Urinary bladder (tissue), 3 donors: ENCODE measurements at regions not wholly inside any gene's neighbourhood (a gene's known extent, or its start where the extent isn't known, plus 50 kb on each side); places are given as distances from the start of the nearest gene placed in this dataset.
"Not testable (repeated sequence)": the region's sequence is repeated elsewhere in the genome, so short reads cannot be mapped to it uniquely, and the experiment has no call there.

Experiments
- DNase-seq: peaks from one replicate; pipeline ENCODE4 v3.0.0-alpha.2; 2015; ENCODE audit errors: extremely low spot score
- H3K27ac ChIP-seq: one replicate; pipeline ENCODE4 v1.5.1; 2013; ENCODE audit warnings: low read depth, mild to moderate bottlenecking, moderate library complexity
- H3K36me3 ChIP-seq: one replicate; pipeline ENCODE4 v1.6.1; 2013; ENCODE audit warnings: mild to moderate bottlenecking, moderate library complexity; ENCODE audit not compliant: insufficient read depth
- H3K4me1 ChIP-seq: one replicate; pipeline ENCODE4 v1.6.1; 2013; ENCODE audit warnings: mild to moderate bottlenecking, moderate library complexity; ENCODE audit not compliant: insufficient read depth
- H3K4me3 ChIP-seq: one replicate; pipeline ENCODE4 v1.5.1; 2013; ENCODE audit warnings: low read depth, low read length
- WGBS: extraction: QIAGEN DNeasy Blood & Tissue Kit; methylation state at CpG from one replicate; pipeline ENCODE4 v1.1.7; 2013; 5-methylcytosine and 5-hydroxymethylcytosine counted together
- donor health status: healthy with polysubstance abuse.
- donor health status: healthy.

GRCh38 chr10:130938891-130939290 lies 372.6 kb downstream of the TCERG1L start:
- not testable (repeated sequence) for H3K27ac ChIP-seq, DNase-seq

GRCh38 chr10:130941886-130942285 lies 369.6 kb downstream of the TCERG1L start:
- DNase-seq: no peak
- no peaks in the 10 kb centered on the region for H3K4me1 ChIP-seq
- no peaks in the 10 kb centered on the region for H3K36me3 ChIP-seq
- 86% methylated on average over 10 of the region's 10 CpGs for WGBS
- H3K27ac ChIP-seq: no peak overlapping the region
- H3K4me3 ChIP-seq: no peak overlapping the region

More at GRCh38 chr10:130938891-130939290, 372.6 kb downstream of the TCERG1L start:
- not testable (repeated sequence) for H3K36me3 ChIP-seq, H3K4me1 ChIP-seq, H3K4me3 ChIP-seq
- WGBS: 93% methylated on average over 7 of the region's 7 CpGs

- Histone ChIP-seq H3K4me1 (no peaks in the 10 kb centered on the region), H3K27ac (no peak overlapping the region), H3K4me3 (no peak overlapping the region), H3K36me3 (no peaks in the 10 kb centered on the region)
- 93% methylated on average over 5 of the region's 5 CpGs for WGBS
- DNase-seq: no peak
Observed at GRCh38 chr10:130952086-130952485, 359.4 kb downstream of the TCERG1L start.

GRCh38 chr10:130954326-130954905 lies 357.1 kb downstream of the TCERG1L start:
- DNase-seq: no peak
- no peaks in the 10 kb centered on the region for H3K4me1 ChIP-seq
- 30% methylated on average over 8 of the region's 8 CpGs for WGBS
- H3K27ac ChIP-seq: no peak overlapping the region
- no peak overlapping the region for H3K4me3 ChIP-seq
- no peaks in the 10 kb centered on the region for H3K36me3 ChIP-seq

GRCh38 chr10:130956251-130956650 lies 355.3 kb downstream of the TCERG1L start:
- Histone ChIP-seq H3K4me3 (no peak overlapping the region), H3K27ac (no peak overlapping the region), H3K36me3 (no peaks in the 10 kb centered on the region), H3K4me1 (no peaks in the 10 kb centered on the region)
- 63% methylated on average over 8 of the region's 8 CpGs for WGBS
- DNase-seq: no peak

- no peaks in the 10 kb centered on the region for H3K4me1 ChIP-seq
- 76% methylated on average over 5 of the region's 5 CpGs for WGBS
- H3K4me3 ChIP-seq: no peak overlapping the region
- H3K36me3 ChIP-seq: no peaks in the 10 kb centered on the region
- no peak overlapping the region for H3K27ac ChIP-seq
- no peak for DNase-seq
Observed at GRCh38 chr10:130957423-130957822, 354.1 kb downstream of the TCERG1L start.

- WGBS: 76% methylated on average over 6 of the region's 6 CpGs
- DNase-seq: no peak
- Histone ChIP-seq H3K4me3 (no peak overlapping the region), H3K36me3 (no peaks in the 10 kb centered on the region), H3K27ac (no peak overlapping the region), H3K4me1 (no peaks in the 10 kb centered on the region)
Observed at GRCh38 chr10:130958003-130958402, 353.5 kb downstream of the TCERG1L start.

GRCh38 chr10:130958981-130959751 lies 352.4 kb downstream of the TCERG1L start:
- H3K4me1 ChIP-seq: no peaks in the 10 kb centered on the region
- no peak for DNase-seq
- no peak overlapping the region for H3K4me3 ChIP-seq
- WGBS: 91% methylated on average over 16 of the region's 16 CpGs
- H3K36me3 ChIP-seq: no peaks in the 10 kb centered on the region
- H3K27ac ChIP-seq: no peak overlapping the region

GRCh38 chr10:130959752-130960195 lies 351.7 kb downstream of the TCERG1L start:
- WGBS: 80% methylated on average over 8 of the region's 8 CpGs

GRCh38 chr10:130960531-130960930 lies 351.0 kb downstream of the TCERG1L start:
- H3K4me1 ChIP-seq: no peaks in the 10 kb centered on the region
- WGBS: 87% methylated on average over 8 of the region's 8 CpGs

More at GRCh38 chr10:130959752-130960195, 351.7 kb downstream of the TCERG1L start:
- no peak overlapping the region for H3K4me3 ChIP-seq
- H3K27ac ChIP-seq: no peak overlapping the region
- H3K4me1 ChIP-seq: no peaks in the 10 kb centered on the region
- no peaks in the 10 kb centered on the region for H3K36me3 ChIP-seq
- no peak for DNase-seq

GRCh38 chr10:130961506-130962239 lies 349.8 kb downstream of the TCERG1L start:
- no peak for DNase-seq

More at GRCh38 chr10:130960531-130960930, 351.0 kb downstream of the TCERG1L start:
- H3K27ac ChIP-seq: no peak overlapping the region
- DNase-seq: no peak
- H3K4me3 ChIP-seq: no peak overlapping the region
- H3K36me3 ChIP-seq: no peaks in the 10 kb centered on the region

GRCh38 chr10:130962240-130963051 lies 349.1 kb downstream of the TCERG1L start:
- 85% methylated on average over 19 of the region's 19 CpGs for WGBS
- H3K27ac ChIP-seq: no peak overlapping the region
- H3K36me3 ChIP-seq: no peaks in the 10 kb centered on the region
- no peak overlapping the region for H3K4me3 ChIP-seq
- H3K4me1 ChIP-seq: no peaks in the 10 kb centered on the region
- no peak for DNase-seq

More at GRCh38 chr10:130961506-130962239, 349.8 kb downstream of the TCERG1L start:
- no peaks in the 10 kb centered on the region for H3K36me3 ChIP-seq
- no peak overlapping the region for H3K27ac ChIP-seq
- H3K4me1 ChIP-seq: no peaks in the 10 kb centered on the region
- H3K4me3 ChIP-seq: no peak overlapping the region
- WGBS: 84% methylated on average over 5 of the region's 5 CpGs

- Histone ChIP-seq H3K4me3 (no peak overlapping the region), H3K36me3 (no peaks in the 10 kb centered on the region), H3K27ac (no peak overlapping the region), H3K4me1 (no peaks in the 10 kb centered on the region)
- WGBS: 86% methylated on average over 9 of the region's 9 CpGs
- no peak for DNase-seq
Observed at GRCh38 chr10:130963052-130963393, 348.5 kb downstream of the TCERG1L start.
